Keratinocyte (primary cell): ENCODE measurements at regions not wholly inside any gene's neighbourhood (a gene's known extent, or its start where the extent isn't known, plus 50 kb on each side); places are given as distances from the start of the nearest gene placed in this dataset.

Experiments
- DNase-seq: peaks from one replicate; pipeline ENCODE4 v3.0.0-alpha.2; 2011; ENCODE audit warnings: low read depth, missing footprints, low spot score
- FAIRE-seq: peaks from 2 replicates; lab custom pipeline; 2011; peaks lifted over from hg19 to GRCh38; lab: Jason Lieb, UNC
- H2AFZ ChIP-seq: 2 replicates; pipeline ENCODE4 v1.6.0; 2012; ENCODE audit warnings: low read length, control low read depth, inconsistent platforms; ENCODE audit not compliant: control insufficient read depth
- H3K27ac ChIP-seq: 2 replicates; pipeline ENCODE4 v1.5.1; 2011; ENCODE audit warnings: low read length; ENCODE audit not compliant: control insufficient read depth, insufficient read depth
- H3K27me3 ChIP-seq: 3 replicates; pipeline ENCODE4 v1.6.0; 2011; ENCODE audit warnings: low read length; ENCODE audit not compliant: control insufficient read depth, insufficient read depth; ENCODE audit errors: extremely low read depth
- H3K36me3 ChIP-seq, 2 experiments: 2 replicates in 1 of 2; 3 replicates in 1 of 2; pipeline ENCODE4 v1.5.1; 2011; ENCODE audit warnings: low read length in 2 of 2, mild to moderate bottlenecking in 1 of 2; ENCODE audit not compliant: control insufficient read depth in 2 of 2, insufficient read depth in 2 of 2; ENCODE audit errors: extremely low read depth in 1 of 2
- H3K4me1 ChIP-seq: 3 replicates; pipeline ENCODE4 v1.5.1; 2011; ENCODE audit warnings: low read length; ENCODE audit not compliant: control insufficient read depth, insufficient read depth; ENCODE audit errors: extremely low read depth
- H3K4me2 ChIP-seq: 3 replicates; pipeline ENCODE4 v1.6.0; 2011; ENCODE audit warnings: low read depth, low read length; ENCODE audit not compliant: control insufficient read depth, insufficient read depth; ENCODE audit errors: extremely low read depth
- H3K4me3 ChIP-seq, 3 experiments: fragments of 200-600 bp in 1 of 3; sonication (generic) in 1 of 3; 2 replicates in 2 of 3; 3 replicates in 1 of 3; pipeline ENCODE4 v1.5.1; 2011 to 2016; ENCODE audit warnings: low read length in 3 of 3, mild to moderate bottlenecking in 3 of 3, control low read depth in 2 of 3, inconsistent platforms in 1 of 3, low read depth in 1 of 3, mixed read lengths in 1 of 3, mixed run types in 1 of 3, moderate library complexity in 1 of 3; ENCODE audit not compliant: control insufficient read depth in 2 of 3, insufficient read depth in 2 of 3; ENCODE audit errors: extremely low read depth in 1 of 3
- H3K79me2 ChIP-seq: 2 replicates; pipeline ENCODE4 v1.6.0; 2012; ENCODE audit warnings: low read length; ENCODE audit not compliant: control insufficient read depth, insufficient read depth
- H3K9ac ChIP-seq: 3 replicates; pipeline ENCODE4 v1.6.0; 2011; ENCODE audit warnings: low read length; ENCODE audit not compliant: control insufficient read depth, insufficient read depth; ENCODE audit errors: extremely low read depth
- H3K9me1 ChIP-seq: 3 replicates; pipeline ENCODE4 v1.6.0; 2011; ENCODE audit warnings: low read length; ENCODE audit not compliant: control insufficient read depth, insufficient read depth; ENCODE audit errors: extremely low read depth
- H3K9me3 ChIP-seq: 2 replicates; pipeline ENCODE4 v1.5.1; 2012; ENCODE audit warnings: low read depth, low read length; ENCODE audit not compliant: control insufficient read depth
- H4K20me1 ChIP-seq: 3 replicates; pipeline ENCODE4 v1.6.0; 2011; ENCODE audit warnings: low read length; ENCODE audit not compliant: control insufficient read depth, insufficient read depth; ENCODE audit errors: extremely low read depth
- CTCF ChIP-seq, 3 experiments: IDR thresholded peaks in 1 of 3; conservative IDR thresholded peaks in 1 of 3; optimal IDR thresholded peaks in 1 of 3; 2 replicates in 2 of 3; 3 replicates in 1 of 3; pipeline versions ENCODE3 to v1.5.1; 2011; ENCODE audit warnings: low read length in 3 of 3, mild to moderate bottlenecking in 3 of 3, moderate library complexity in 2 of 3, control low read depth in 1 of 3, inconsistent platforms in 1 of 3; ENCODE audit not compliant: insufficient read depth in 2 of 3; ENCODE audit errors: extremely low read depth in 1 of 3
- EZH2 ChIP-seq: IDR thresholded peaks from one replicate; pipeline ENCODE4 v1.6.1; 2012; ENCODE audit warnings: inconsistent platforms, mild to moderate bottlenecking, low read length, moderate library complexity
- dilution Hi-C: fragments of 300-500 bp; cut with MboI; formaldehyde crosslinking; loops from one replicate; pipeline ENCODE4 v1.7.0; 2020; ENCODE audit warnings: low sequenced_read_pairs; ENCODE audit not compliant: extremely low pct_ligation_motif_present

GRCh38 chr5:20497356-20497755 is 509.4 kb upstream of the CDH18 start:
- no peak overlapping the region for H3K4me3 ChIP-seq
- no peak for DNase-seq
- no peak overlapping the region for H3K9ac ChIP-seq
- no peaks in the 10 kb centered on the region for H3K9me1 ChIP-seq
- dilution Hi-C loops = no loop called here
- no peak overlapping the region for H2AFZ ChIP-seq
- no peaks in the 10 kb centered on the region for H4K20me1 ChIP-seq
- no peaks in the 10 kb centered on the region for H3K9me3 ChIP-seq
- no peaks in the 10 kb centered on the region for H3K4me1 ChIP-seq
- FAIRE-seq = no peak
- H3K4me2 ChIP-seq = no peak overlapping the region
- no peaks in the 10 kb centered on the region for H3K36me3 ChIP-seq
- H3K27me3 ChIP-seq = no peaks in the 10 kb centered on the region
- TF ChIP-seq EZH2 (no peak), CTCF (optimal IDR thresholded peaks at IDR 0.05 in 1 of 3, IDR thresholded peaks at IDR 0.05 in 1 of 3, conservative IDR thresholded peaks at IDR 0.05 in 1 of 3; ENCODE audit: extremely low read depth in 1 of 3, insufficient read depth in 2 of 3, low read length in 3 of 3) (no peak)
- no peaks in the 10 kb centered on the region for H3K79me2 ChIP-seq
- H3K27ac ChIP-seq = no peak overlapping the region

GRCh38 chr5:20494706-20495105 is 506.7 kb upstream of the CDH18 start:
- dilution Hi-C loops = no loop called here
- Histone ChIP-seq H3K27ac (no peak overlapping the region), H3K27me3 (no peaks in the 10 kb centered on the region), H3K9me1 (no peaks in the 10 kb centered on the region), H4K20me1 (no peaks in the 10 kb centered on the region), H3K36me3 (no peaks in the 10 kb centered on the region), H3K4me3 (no peak overlapping the region), H3K4me1 (no peaks in the 10 kb centered on the region), H3K9me3 (no peaks in the 10 kb centered on the region), H3K79me2 (no peaks in the 10 kb centered on the region), H3K4me2 (no peak overlapping the region), H3K9ac (no peak overlapping the region), H2AFZ (no peak overlapping the region)
- no peak for TF ChIP-seq EZH2
- no peak for TF ChIP-seq CTCF (optimal IDR thresholded peaks at IDR 0.05 in 1 of 3, IDR thresholded peaks at IDR 0.05 in 1 of 3, conservative IDR thresholded peaks at IDR 0.05 in 1 of 3; ENCODE audit: extremely low read depth in 1 of 3, insufficient read depth in 2 of 3, low read length in 3 of 3)
- DNase-seq (no peak), FAIRE-seq (no peak)
